SK-N-SH (cell line): ENCODE measurements at regions not wholly inside any gene's neighbourhood (a gene's known extent, or its start where the extent isn't known, plus 50 kb on each side); places are given as distances from the start of the nearest gene placed in this dataset.

ENCODE experiments used
- CTCF ChIA-PET: fragments of 300-600, 350-600 bp; formaldehyde crosslinking; extraction: SDS; loops from one replicate; lab custom pipeline; 2021; lab: Yijun Ruan, JAX
- POLR2A ChIA-PET: fragments of 350-600 bp; sonication (Branson Sonifier 250); formaldehyde crosslinking; extraction: SDS; loops from one replicate; lab custom pipeline; 2020; ENCODE audit warnings: antibody characterized with exemption, inconsistent platforms; lab: Yijun Ruan, JAX
- DNase-seq: peaks from one replicate; pipeline ENCODE4 v3.0.0; 2012
- H2AFZ ChIP-seq: fragments of 200-600 bp; sonication (generic); 2 replicates; pipeline ENCODE4 v1.8.1; 2016; ENCODE audit warnings: antibody characterized with exemption, mild to moderate bottlenecking, low read depth
- H3F3A ChIP-seq: fragments of 200-600 bp; sonication (generic); replicated peaks from 2 replicates; pipeline ENCODE3; 2016; ENCODE audit warnings: antibody characterized with exemption, mild to moderate bottlenecking; ENCODE audit not compliant: insufficient read depth
- H3K27ac ChIP-seq, 2 experiments: fragments of 200-500 bp in 1 of 2; fragments of 200-600 bp in 1 of 2; sonication (Bioruptor generic) in 1 of 2; sonication (generic), shearing (Covaris generic) in 1 of 2; 2 replicates each; pipeline versions ENCODE4 v1.5.1 to v1.6.1; 2014 to 2016; ENCODE audit warnings: low read depth in 2 of 2, inconsistent platforms in 1 of 2, low read length in 1 of 2, mild to moderate bottlenecking in 1 of 2, mixed read lengths in 1 of 2
- H3K27me3 ChIP-seq: fragments of 200-600 bp; sonication (generic), shearing (Covaris generic); 2 replicates; pipeline ENCODE4 v1.6.1; 2016; ENCODE audit warnings: mixed run types; ENCODE audit not compliant: insufficient read depth
- H3K36me3 ChIP-seq, 2 experiments: fragments of 200-500 bp in 1 of 2; fragments of 200-600 bp in 1 of 2; sonication (Bioruptor generic) in 1 of 2; sonication (generic) in 1 of 2; replicated peaks in 1 of 2; 2 replicates each; pipeline versions ENCODE3 to v1.5.1; 2014 to 2016; ENCODE audit warnings: low read length in 1 of 2, mild to moderate bottlenecking in 1 of 2; ENCODE audit not compliant: insufficient read depth in 2 of 2, control insufficient read depth in 1 of 2
- H3K4me1 ChIP-seq, 2 experiments: fragments of 200-500 bp in 1 of 2; fragments of 200-600 bp in 1 of 2; sonication (Bioruptor generic) in 1 of 2; sonication (generic), shearing (Covaris generic) in 1 of 2; 2 replicates each; pipeline versions ENCODE4 v1.5.1 to v1.6.1; 2014 to 2016; ENCODE audit warnings: low read depth in 1 of 2, low read length in 1 of 2, mixed run types in 1 of 2; ENCODE audit not compliant: insufficient read depth in 2 of 2, control insufficient read depth in 1 of 2
- H3K4me2 ChIP-seq: fragments of 200-600 bp; sonication (generic), shearing (Covaris generic); 2 replicates; pipeline ENCODE4 v1.6.1; 2017; ENCODE audit warnings: mixed run types
- H3K4me3 ChIP-seq, 2 experiments: fragments of 200-500 bp in 1 of 2; fragments of 200-600 bp in 1 of 2; sonication (Bioruptor generic) in 1 of 2; sonication (generic), shearing (Covaris generic) in 1 of 2; 2 replicates each; pipeline versions ENCODE4 v1.5.1 to v1.8.1; 2014 to 2016; ENCODE audit warnings: low read depth in 2 of 2, inconsistent platforms in 1 of 2, low read length in 1 of 2, mild to moderate bottlenecking in 1 of 2, mixed read lengths in 1 of 2, moderate library complexity in 1 of 2
- H3K79me2 ChIP-seq: fragments of 200-600 bp; sonication (generic); 2 replicates; pipeline ENCODE4 v1.8.1; 2017; ENCODE audit warnings: mild to moderate bottlenecking; ENCODE audit not compliant: insufficient read depth
- H3K9ac ChIP-seq: fragments of 200-600 bp; sonication (generic); 2 replicates; pipeline ENCODE4 v1.6.1; 2017; ENCODE audit warnings: mixed run types
- H3K9me2 ChIP-seq: fragments of 200-600 bp; sonication (generic); 2 replicates; pipeline ENCODE4 v1.6.1; 2017; ENCODE audit warnings: mixed run types
- H3K9me3 ChIP-seq: fragments of 200-600 bp; sonication (generic); 2 replicates; pipeline ENCODE4 v1.6.1; 2017; ENCODE audit warnings: mixed run types, mild to moderate bottlenecking, moderate library complexity
- H4K20me1 ChIP-seq: fragments of 200-600 bp; sonication (generic); 2 replicates; pipeline ENCODE4 v1.6.1; 2017; ENCODE audit warnings: mild to moderate bottlenecking, mixed run types; ENCODE audit not compliant: insufficient read depth
- CHD2 ChIP-seq: fragments of 150-350 bp; IDR thresholded peaks from 2 replicates; pipeline ENCODE4 v1.6.1; 2018; ENCODE audit warnings: low read length; ENCODE audit not compliant: partially characterized antibody
- ELF1 ChIP-seq: IDR thresholded peaks from 2 replicates; pipeline ENCODE4 v1.4.0; 2012
- EP300 ChIP-seq, 2 experiments: IDR thresholded peaks; 2 replicates each; pipeline versions ENCODE4 v1.4.0 to v1.6.1; 2012; ENCODE audit warnings: borderline replicate concordance in 1 of 2, low read depth in 1 of 2, low read length in 1 of 2
- FOSL2 ChIP-seq: IDR thresholded peaks from 2 replicates; pipeline ENCODE4 v1.4.0; 2012; ENCODE audit warnings: low read depth, mild to moderate bottlenecking, moderate library complexity, borderline replicate concordance
- GATA2 ChIP-seq: sonication (generic); formaldehyde crosslinking; IDR thresholded peaks from 2 replicates; pipeline ENCODE4 v1.5.0; 2020; ENCODE audit warnings: mild to moderate bottlenecking, missing genetic modification reagents
- MXI1 ChIP-seq: IDR thresholded peaks from 2 replicates; pipeline ENCODE4 v1.6.1; 2012; ENCODE audit warnings: mild to moderate bottlenecking, low read depth, low read length, improper control_type of control experiment
- RCOR1 ChIP-seq: fragments of 150-350 bp; IDR thresholded peaks from 2 replicates; pipeline ENCODE4 v1.6.1; 2017; ENCODE audit warnings: antibody characterized with exemption, low read length
- RFX5 ChIP-seq: IDR thresholded peaks from 2 replicates; pipeline ENCODE4 v1.6.1; 2012; ENCODE audit warnings: mild to moderate bottlenecking, improper control_type of control experiment, low read length
- RXRA ChIP-seq: IDR thresholded peaks from 2 replicates; pipeline ENCODE4 v1.4.0; 2012; ENCODE audit warnings: low read depth, mild to moderate bottlenecking, borderline replicate concordance
- SIN3A ChIP-seq: IDR thresholded peaks from 2 replicates; pipeline ENCODE4 v1.6.1; 2012; ENCODE audit warnings: low read depth, mild to moderate bottlenecking, low read length, moderate library complexity, borderline replicate concordance
- SMC3 ChIP-seq: IDR thresholded peaks from 2 replicates; pipeline ENCODE4 v1.6.1; 2012; ENCODE audit warnings: low read depth, low read length, improper control_type of control experiment
- TAF1 ChIP-seq: IDR thresholded peaks from 2 replicates; pipeline ENCODE4 v1.6.1; 2012; ENCODE audit warnings: low read depth, mild to moderate bottlenecking, low read length, moderate library complexity, borderline replicate concordance
- WGBS: methylation state at CpG from one replicate; pipeline ENCODE4 v1.1.6; 2017; ENCODE audit warnings: low lambda C conversion rate; 5-methylcytosine and 5-hydroxymethylcytosine counted together
- TF ChIP-seq, protein P1 (sequence below): IDR thresholded peaks from 2 replicates; pipeline ENCODE4 v1.4.0; 2012; ENCODE audit warnings: low read depth, borderline replicate concordance
- TF ChIP-seq, protein P2 (sequence below): fragments of 150-350 bp; IDR thresholded peaks from 2 replicates; pipeline ENCODE4 v1.6.1; 2016; ENCODE audit warnings: mild to moderate bottlenecking, low read depth, low read length
- TF ChIP-seq, protein P3 (sequence below): IDR thresholded peaks from 2 replicates; pipeline ENCODE4; 2012
- TF ChIP-seq, protein P4 (sequence below): fragments of 150-350 bp; IDR thresholded peaks from 2 replicates; pipeline ENCODE4 v1.6.1; 2017; ENCODE audit warnings: antibody characterized with exemption, low read length, low read depth, borderline replicate concordance
- TF ChIP-seq, protein P5 (sequence below): fragments of 200-600 bp; sonication (generic); IDR thresholded peaks from 2 replicates; pipeline ENCODE4 v1.6.1; 2017; ENCODE audit warnings: antibody characterized with exemption, mild to moderate bottlenecking, moderate library complexity

DNA sequence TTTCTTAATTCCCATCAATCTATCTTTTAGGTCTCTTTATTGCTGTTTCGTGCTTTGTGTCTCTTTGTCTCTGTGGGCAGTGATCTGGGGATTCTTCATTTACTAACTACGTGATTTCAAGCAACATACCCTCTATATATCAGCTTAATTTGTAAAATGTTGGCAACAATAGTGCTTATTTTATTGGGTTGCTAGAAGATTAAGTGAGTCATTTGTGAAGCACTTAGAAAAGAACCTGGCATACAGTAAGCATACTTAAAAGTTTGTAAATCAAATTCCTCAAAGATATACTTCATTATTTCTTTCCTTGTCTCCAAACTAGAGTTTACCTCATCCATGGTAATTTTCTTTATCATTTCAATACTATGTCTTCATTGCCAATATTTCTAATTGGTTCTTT is 669.7 kb downstream of the MAT2B start (continued):
- TF ChIP-seq RXRA = no peak
- TF ChIP-seq SIN3A = no peak
- no peak for TF ChIP-seq GATA2
- no peak for TF ChIP-seq TAF1
- no peak for TF ChIP-seq CHD2
- TF ChIP-seq, protein P1, sequence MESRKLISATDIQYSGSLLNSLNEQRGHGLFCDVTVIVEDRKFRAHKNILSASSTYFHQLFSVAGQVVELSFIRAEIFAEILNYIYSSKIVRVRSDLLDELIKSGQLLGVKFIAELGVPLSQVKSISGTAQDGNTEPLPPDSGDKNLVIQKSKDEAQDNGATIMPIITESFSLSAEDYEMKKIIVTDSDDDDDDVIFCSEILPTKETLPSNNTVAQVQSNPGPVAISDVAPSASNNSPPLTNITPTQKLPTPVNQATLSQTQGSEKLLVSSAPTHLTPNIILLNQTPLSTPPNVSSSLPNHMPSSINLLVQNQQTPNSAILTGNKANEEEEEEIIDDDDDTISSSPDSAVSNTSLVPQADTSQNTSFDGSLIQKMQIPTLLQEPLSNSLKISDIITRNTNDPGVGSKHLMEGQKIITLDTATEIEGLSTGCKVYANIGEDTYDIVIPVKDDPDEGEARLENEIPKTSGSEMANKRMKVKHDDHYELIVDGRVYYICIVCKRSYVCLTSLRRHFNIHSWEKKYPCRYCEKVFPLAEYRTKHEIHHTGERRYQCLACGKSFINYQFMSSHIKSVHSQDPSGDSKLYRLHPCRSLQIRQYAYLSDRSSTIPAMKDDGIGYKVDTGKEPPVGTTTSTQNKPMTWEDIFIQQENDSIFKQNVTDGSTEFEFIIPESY = no peak
- TF ChIP-seq, protein P2, sequence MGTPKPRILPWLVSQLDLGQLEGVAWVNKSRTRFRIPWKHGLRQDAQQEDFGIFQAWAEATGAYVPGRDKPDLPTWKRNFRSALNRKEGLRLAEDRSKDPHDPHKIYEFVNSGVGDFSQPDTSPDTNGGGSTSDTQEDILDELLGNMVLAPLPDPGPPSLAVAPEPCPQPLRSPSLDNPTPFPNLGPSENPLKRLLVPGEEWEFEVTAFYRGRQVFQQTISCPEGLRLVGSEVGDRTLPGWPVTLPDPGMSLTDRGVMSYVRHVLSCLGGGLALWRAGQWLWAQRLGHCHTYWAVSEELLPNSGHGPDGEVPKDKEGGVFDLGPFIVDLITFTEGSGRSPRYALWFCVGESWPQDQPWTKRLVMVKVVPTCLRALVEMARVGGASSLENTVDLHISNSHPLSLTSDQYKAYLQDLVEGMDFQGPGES = no peak
- TF ChIP-seq, protein P3, sequence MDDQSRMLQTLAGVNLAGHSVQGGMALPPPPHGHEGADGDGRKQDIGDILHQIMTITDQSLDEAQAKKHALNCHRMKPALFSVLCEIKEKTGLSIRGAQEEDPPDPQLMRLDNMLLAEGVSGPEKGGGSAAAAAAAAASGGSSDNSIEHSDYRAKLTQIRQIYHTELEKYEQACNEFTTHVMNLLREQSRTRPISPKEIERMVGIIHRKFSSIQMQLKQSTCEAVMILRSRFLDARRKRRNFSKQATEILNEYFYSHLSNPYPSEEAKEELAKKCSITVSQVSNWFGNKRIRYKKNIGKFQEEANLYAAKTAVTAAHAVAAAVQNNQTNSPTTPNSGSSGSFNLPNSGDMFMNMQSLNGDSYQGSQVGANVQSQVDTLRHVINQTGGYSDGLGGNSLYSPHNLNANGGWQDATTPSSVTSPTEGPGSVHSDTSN = peak; percentile 29; the same call in 1 of the 2 replicates
- no peak for TF ChIP-seq EP300 (IDR thresholded peaks at IDR 0.05; ENCODE audit: borderline replicate concordance in 1 of 2, low read depth in 1 of 2, low read length in 1 of 2)
- TF ChIP-seq FOSL2 = peak; percentile 49; the same call in 1 of the 2 replicates

DNA sequence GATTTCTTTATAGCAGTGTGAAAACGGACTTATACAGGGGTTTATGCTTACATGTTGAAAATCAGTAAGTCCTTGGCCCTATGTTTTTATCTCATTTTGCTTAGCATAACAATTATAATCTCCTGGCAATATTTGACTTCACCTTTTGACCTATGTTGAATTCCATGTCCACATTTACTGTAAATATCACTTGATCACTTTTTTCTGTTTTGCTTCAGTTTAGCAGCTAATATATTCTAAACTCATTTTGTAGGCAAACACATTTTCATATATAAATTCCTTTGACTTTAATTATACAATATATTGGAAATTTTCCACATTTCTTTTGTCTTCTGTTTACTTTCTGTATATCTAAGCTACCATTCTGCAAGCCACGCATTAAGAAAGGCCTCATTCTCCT is 674.0 kb downstream of the MAT2B start:
- H2AFZ ChIP-seq = no peak overlapping the region
- no peaks in the 10 kb centered on the region for H3K79me2 ChIP-seq
- no peak overlapping the region for H3K9ac ChIP-seq
- WGBS = 79% methylated on average over 2 of the region's 2 CpGs
- no peak overlapping the region for H3K27ac ChIP-seq
- no peaks in the 10 kb centered on the region for H3K9me3 ChIP-seq
- ChIA-PET POLR2A (no interaction called here), CTCF (no interaction called here)
- no peaks in the 10 kb centered on the region for H3K36me3 ChIP-seq
- H4K20me1 ChIP-seq = no peaks in the 10 kb centered on the region
- H3K4me3 ChIP-seq = no peak overlapping the region
- no peak for DNase-seq
- H3K9me2 ChIP-seq = no peaks in the 10 kb centered on the region
- TF ChIP-seq GATA2 = no peak
- TF ChIP-seq ELF1 = no peak
- TF ChIP-seq MXI1 = no peak
- no peak for TF ChIP-seq RCOR1
- TF ChIP-seq RFX5 = no peak
- TF ChIP-seq, protein P4, sequence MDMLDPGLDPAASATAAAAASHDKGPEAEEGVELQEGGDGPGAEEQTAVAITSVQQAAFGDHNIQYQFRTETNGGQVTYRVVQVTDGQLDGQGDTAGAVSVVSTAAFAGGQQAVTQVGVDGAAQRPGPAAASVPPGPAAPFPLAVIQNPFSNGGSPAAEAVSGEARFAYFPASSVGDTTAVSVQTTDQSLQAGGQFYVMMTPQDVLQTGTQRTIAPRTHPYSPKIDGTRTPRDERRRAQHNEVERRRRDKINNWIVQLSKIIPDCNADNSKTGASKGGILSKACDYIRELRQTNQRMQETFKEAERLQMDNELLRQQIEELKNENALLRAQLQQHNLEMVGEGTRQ = no peak
- TF ChIP-seq SMC3 = no peak
- TF ChIP-seq, protein P5, sequence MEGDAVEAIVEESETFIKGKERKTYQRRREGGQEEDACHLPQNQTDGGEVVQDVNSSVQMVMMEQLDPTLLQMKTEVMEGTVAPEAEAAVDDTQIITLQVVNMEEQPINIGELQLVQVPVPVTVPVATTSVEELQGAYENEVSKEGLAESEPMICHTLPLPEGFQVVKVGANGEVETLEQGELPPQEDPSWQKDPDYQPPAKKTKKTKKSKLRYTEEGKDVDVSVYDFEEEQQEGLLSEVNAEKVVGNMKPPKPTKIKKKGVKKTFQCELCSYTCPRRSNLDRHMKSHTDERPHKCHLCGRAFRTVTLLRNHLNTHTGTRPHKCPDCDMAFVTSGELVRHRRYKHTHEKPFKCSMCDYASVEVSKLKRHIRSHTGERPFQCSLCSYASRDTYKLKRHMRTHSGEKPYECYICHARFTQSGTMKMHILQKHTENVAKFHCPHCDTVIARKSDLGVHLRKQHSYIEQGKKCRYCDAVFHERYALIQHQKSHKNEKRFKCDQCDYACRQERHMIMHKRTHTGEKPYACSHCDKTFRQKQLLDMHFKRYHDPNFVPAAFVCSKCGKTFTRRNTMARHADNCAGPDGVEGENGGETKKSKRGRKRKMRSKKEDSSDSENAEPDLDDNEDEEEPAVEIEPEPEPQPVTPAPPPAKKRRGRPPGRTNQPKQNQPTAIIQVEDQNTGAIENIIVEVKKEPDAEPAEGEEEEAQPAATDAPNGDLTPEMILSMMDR = no peak
- peaks cover 4 to 13% of the 10 kb centered on the region in 2 experiments; a peak in 3 of 4 replicates for H3K4me1 ChIP-seq
- H3K27me3 ChIP-seq = no peaks in the 10 kb centered on the region
- H3K4me2 ChIP-seq = no peak overlapping the region
- H3F3A ChIP-seq = peaks cover 9% of the 10 kb centered on the region
